Right lobe of liver (tissue), 4 donors: ENCODE measurements at regions not wholly inside any gene's neighbourhood (a gene's known extent, or its start where the extent isn't known, plus 50 kb on each side); places are given as distances from the start of the nearest gene placed in this dataset.

ENCODE experiments used
- POLR2A ChIP-seq: fragments of 450-650 bp; IDR thresholded peaks from one replicate; pipeline ENCODE4 v1.6.1; 2017; ENCODE audit warnings: antibody characterized with exemption, mild to moderate bottlenecking
- TF ChIP-seq, protein P1 (sequence below), 4 donors: fragments of 200-600 bp in 3 of 4; fragments of 450-650 bp in 1 of 4; IDR thresholded peaks; one replicate each; pipeline versions ENCODE4 v1.5.1 to v1.8.0; 2016 to 2022; ENCODE audit warnings: antibody characterized with exemption in 4 of 4, mild to moderate bottlenecking in 2 of 4
- donor health status: DM: no; HTN: no; CAD: no.
- donor health status: DM: no; HTN: no; CAD: no.
- donor health status: DM: no; HTN: yes; CAD: no.

DNA sequence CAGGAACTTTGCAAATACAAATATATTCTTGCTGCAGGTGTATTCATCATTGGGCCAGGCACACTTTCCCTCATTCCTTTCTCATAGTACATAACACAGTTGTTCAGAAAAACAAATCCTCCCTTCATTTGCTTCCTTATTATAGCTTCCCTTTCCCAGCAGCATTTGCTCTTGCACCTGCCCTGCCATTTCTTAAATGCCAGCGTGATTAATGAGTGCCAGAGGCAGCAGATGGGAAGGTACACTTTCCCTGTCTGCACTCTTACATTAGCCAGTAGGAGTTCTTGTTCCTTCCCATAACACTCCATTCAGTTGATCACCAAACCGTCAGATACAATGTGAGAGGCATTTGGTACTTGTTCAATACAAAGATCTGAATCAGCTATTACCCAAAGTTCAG, 128.5 kb upstream of the GAP43 start:
- no peak for TF ChIP-seq POLR2A
- TF ChIP-seq, protein P1, sequence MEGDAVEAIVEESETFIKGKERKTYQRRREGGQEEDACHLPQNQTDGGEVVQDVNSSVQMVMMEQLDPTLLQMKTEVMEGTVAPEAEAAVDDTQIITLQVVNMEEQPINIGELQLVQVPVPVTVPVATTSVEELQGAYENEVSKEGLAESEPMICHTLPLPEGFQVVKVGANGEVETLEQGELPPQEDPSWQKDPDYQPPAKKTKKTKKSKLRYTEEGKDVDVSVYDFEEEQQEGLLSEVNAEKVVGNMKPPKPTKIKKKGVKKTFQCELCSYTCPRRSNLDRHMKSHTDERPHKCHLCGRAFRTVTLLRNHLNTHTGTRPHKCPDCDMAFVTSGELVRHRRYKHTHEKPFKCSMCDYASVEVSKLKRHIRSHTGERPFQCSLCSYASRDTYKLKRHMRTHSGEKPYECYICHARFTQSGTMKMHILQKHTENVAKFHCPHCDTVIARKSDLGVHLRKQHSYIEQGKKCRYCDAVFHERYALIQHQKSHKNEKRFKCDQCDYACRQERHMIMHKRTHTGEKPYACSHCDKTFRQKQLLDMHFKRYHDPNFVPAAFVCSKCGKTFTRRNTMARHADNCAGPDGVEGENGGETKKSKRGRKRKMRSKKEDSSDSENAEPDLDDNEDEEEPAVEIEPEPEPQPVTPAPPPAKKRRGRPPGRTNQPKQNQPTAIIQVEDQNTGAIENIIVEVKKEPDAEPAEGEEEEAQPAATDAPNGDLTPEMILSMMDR (IDR thresholded peaks at IDR 0.05): no peak
